ENCODE measurements at regions not wholly inside any gene's neighbourhood (a gene's known extent, or its start where the extent isn't known, plus 50 kb on each side); places are given as distances from the start of the nearest gene placed in this dataset.

GRCh38 chr6:141735126-141735525 lies 397.6 kb upstream of the GJE1 start:
- H2AFZ ChIP-seq (ENCODE audit: low read depth, low read length): no peak overlapping the region
- TF ChIP-seq SMC3 (conservative IDR thresholded peaks at IDR 0.05; ENCODE audit: poor library complexity) (no peak), EP300 (conservative IDR thresholded peaks at IDR 0.05; ENCODE audit: poor library complexity, severe bottlenecking) (no peak), POLR2AphosphoS5 (IDR thresholded peaks at IDR 0.05) (no peak), EZH2 (IDR thresholded peaks at IDR 0.05; ENCODE audit: borderline replicate concordance, insufficient read depth, low read length, poor library complexity, severe bottlenecking) (no peak), CTCF (IDR thresholded peaks at IDR 0.05; ENCODE audit: poor library complexity, severe bottlenecking) (no peak), REST (IDR thresholded peaks at IDR 0.05; ENCODE audit: borderline replicate concordance) (no peak), MXI1 (conservative IDR thresholded peaks at IDR 0.05; ENCODE audit: poor library complexity, severe bottlenecking) (no peak), RAD21 (conservative IDR thresholded peaks at IDR 0.05) (no peak), TAF1 (IDR thresholded peaks at IDR 0.05; ENCODE audit: low read depth) (no peak)
- no peaks in the 10 kb centered on the region for H3K9me3 ChIP-seq (ENCODE audit: low read length)

GRCh38 chr6:141734071-141734840 lies 398.5 kb upstream of the GJE1 start:
- no peak overlapping the region for H3K4me3 ChIP-seq (ENCODE audit: low read length)
- H4K20me1 ChIP-seq (ENCODE audit: insufficient read depth): no peaks in the 10 kb centered on the region
- TF ChIP-seq EP300 (conservative IDR thresholded peaks at IDR 0.05; ENCODE audit: poor library complexity, severe bottlenecking) (no peak), POLR2AphosphoS5 (IDR thresholded peaks at IDR 0.05) (no peak), EZH2 (IDR thresholded peaks at IDR 0.05; ENCODE audit: borderline replicate concordance, insufficient read depth, low read length, poor library complexity, severe bottlenecking) (no peak), MXI1 (conservative IDR thresholded peaks at IDR 0.05; ENCODE audit: poor library complexity, severe bottlenecking) (no peak), TAF1 (IDR thresholded peaks at IDR 0.05; ENCODE audit: low read depth) (no peak), REST (IDR thresholded peaks at IDR 0.05; ENCODE audit: borderline replicate concordance) (no peak), RAD21 (conservative IDR thresholded peaks at IDR 0.05) (no peak), CTCF (IDR thresholded peaks at IDR 0.05; ENCODE audit: poor library complexity, severe bottlenecking) (no peak), SMC3 (conservative IDR thresholded peaks at IDR 0.05; ENCODE audit: poor library complexity) (no peak)
- H3K27ac ChIP-seq (ENCODE audit: low read length): no peak overlapping the region
- H3F3A ChIP-seq (ENCODE audit: insufficient read depth, low read length, poor library complexity, severe bottlenecking): no peaks in the 10 kb centered on the region
- H3K9me2 ChIP-seq (ENCODE audit: insufficient read depth, low read length): no peaks in the 10 kb centered on the region
- H2AFZ ChIP-seq (ENCODE audit: low read depth, low read length): no peak overlapping the region
- H3K36me3 ChIP-seq (ENCODE audit: insufficient read depth, low read length): no peaks in the 10 kb centered on the region
- H3K27me3 ChIP-seq (ENCODE audit: insufficient read depth, low read depth, low read length): no peaks in the 10 kb centered on the region
- H3K9ac ChIP-seq (ENCODE audit: low read length): no peak overlapping the region
- H3K79me2 ChIP-seq (replicated peaks; ENCODE audit: insufficient read depth, low read length): no peaks in the 10 kb centered on the region
- no peak overlapping the region for H3K4me2 ChIP-seq (ENCODE audit: low read length)
- H3K9me3 ChIP-seq (ENCODE audit: low read length): no peaks in the 10 kb centered on the region

More at GRCh38 chr6:141735126-141735525, 397.6 kb upstream of the GJE1 start:
- Histone ChIP-seq H3K4me2 (ENCODE audit: low read length) (no peak overlapping the region), H3F3A (ENCODE audit: insufficient read depth, low read length, poor library complexity, severe bottlenecking) (no peaks in the 10 kb centered on the region), H3K36me3 (ENCODE audit: insufficient read depth, low read length) (no peaks in the 10 kb centered on the region), H3K27me3 (ENCODE audit: insufficient read depth, low read depth, low read length) (no peaks in the 10 kb centered on the region), H3K79me2 (replicated peaks; ENCODE audit: insufficient read depth, low read length) (no peaks in the 10 kb centered on the region), H3K27ac (ENCODE audit: low read length) (no peak overlapping the region), H3K9ac (ENCODE audit: low read length) (no peak overlapping the region), H4K20me1 (ENCODE audit: insufficient read depth) (no peaks in the 10 kb centered on the region), H3K9me2 (ENCODE audit: insufficient read depth, low read length) (no peaks in the 10 kb centered on the region), H3K4me3 (ENCODE audit: low read length) (no peak overlapping the region)

All from neural cell (in vitro differentiated cells).